ENCODE measurements at regions not wholly inside any gene's neighbourhood (a gene's known extent, or its start where the extent isn't known, plus 50 kb on each side); places are given as distances from the start of the nearest gene placed in this dataset.

GRCh38 chr12:39112064-39112463 is 206.7 kb upstream of the CPNE8 start:
- TF ChIP-seq INSM2 (tag by site-specific recombination; IDR thresholded peaks at IDR 0.05) = no peak
- Histone ChIP-seq H3K4me1 (ENCODE audit: control insufficient read depth, insufficient read depth, low read length) (no peaks in the 10 kb centered on the region), H3K27ac (ENCODE audit: extremely low read depth, low read depth, low read length) (no peak overlapping the region), H3K9me3 (ENCODE audit: control insufficient read depth, insufficient read depth, low read depth, low read length) (no peaks in the 10 kb centered on the region), H3K4me3 (ENCODE audit: low read depth, low read length) (no peak overlapping the region), H3K36me3 (ENCODE audit: control insufficient read depth in 2 of 2, insufficient read depth in 1 of 2, low read length in 2 of 2) (no peaks in the 10 kb centered on the region)
- ChIA-PET CTCF (no interaction called here), POLR2A (no interaction called here)

GRCh38 chr12:39105111-39105510 is 199.7 kb upstream of the CPNE8 start:
- TF ChIP-seq ZNF138 (tag by site-specific recombination; IDR thresholded peaks at IDR 0.05; ENCODE audit: borderline replicate concordance) = no peak
- no peak for TF ChIP-seq GFI1B (tag by site-specific recombination; IDR thresholded peaks at IDR 0.05)
- TF ChIP-seq ZNF211 (tag by site-specific recombination; IDR thresholded peaks at IDR 0.05; ENCODE audit: low read depth) = no peak
- no peak for TF ChIP-seq ZNF596 (tag by site-specific recombination; IDR thresholded peaks at IDR 0.05)
- TF ChIP-seq ELK4 (IDR thresholded peaks at IDR 0.05; ENCODE audit: borderline replicate concordance, low read depth, low read length) = no peak
- no peak for TF ChIP-seq ZNF10 (tag by site-specific recombination; IDR thresholded peaks at IDR 0.05)
- TF ChIP-seq ZNF704 (tag by site-specific recombination; IDR thresholded peaks at IDR 0.05) = no peak
- TF ChIP-seq ZNF239 (tag by site-specific recombination; IDR thresholded peaks at IDR 0.05) = no peak
- TF ChIP-seq ZNF658 (tag by site-specific recombination; IDR thresholded peaks at IDR 0.05) = no peak
- no peak for TF ChIP-seq ZNF654 (tag by site-specific recombination; IDR thresholded peaks at IDR 0.05; ENCODE audit: low read depth)
- TF ChIP-seq ZNF660 (tag by site-specific recombination; IDR thresholded peaks at IDR 0.05) = no peak
- TF ChIP-seq ZNF76 (tag by site-specific recombination; IDR thresholded peaks at IDR 0.05; ENCODE audit: borderline replicate concordance, low read depth) = no peak
- TF ChIP-seq ZNF670 (tag by site-specific recombination; IDR thresholded peaks at IDR 0.05; ENCODE audit: low read depth) = no peak
- TF ChIP-seq ZNF433 (tag by site-specific recombination; IDR thresholded peaks at IDR 0.05; ENCODE audit: low read depth) = no peak
- TF ChIP-seq PRDM1 (tag by site-specific recombination; IDR thresholded peaks at IDR 0.05) = no peak
- TF ChIP-seq ZNF639 (tag by site-specific recombination; IDR thresholded peaks at IDR 0.05) = no peak
- TF ChIP-seq ZNF843 (tag by site-specific recombination; IDR thresholded peaks at IDR 0.05) = no peak
- TF ChIP-seq ZNF146 (tag by site-specific recombination; IDR thresholded peaks at IDR 0.05) = no peak
- Histone ChIP-seq H3K27ac (ENCODE audit: extremely low read depth, low read depth, low read length) (no peak overlapping the region), H3K4me1 (ENCODE audit: control insufficient read depth, insufficient read depth, low read length) (no peaks in the 10 kb centered on the region), H3K9me3 (ENCODE audit: control insufficient read depth, insufficient read depth, low read depth, low read length) (no peaks in the 10 kb centered on the region), H3K36me3 (ENCODE audit: control insufficient read depth in 2 of 2, insufficient read depth in 1 of 2, low read length in 2 of 2) (no peaks in the 10 kb centered on the region), H3K4me3 (ENCODE audit: low read depth, low read length) (no peak overlapping the region)
- ChIA-PET POLR2A (no interaction called here), CTCF (interaction anchor here (1.3 to 4.9 kb wide), 4 partner anchors 168 to 441 kb away, joined by 6 to 40 read pairs (median 22); partner anchors contain the start of gene CPNE8)

All from HEK293 (cell line).